MM.1S (cell line): ENCODE measurements at regions not wholly inside any gene's neighbourhood (a gene's known extent, or its start where the extent isn't known, plus 50 kb on each side); places are given as distances from the start of the nearest gene placed in this dataset.

Experiments
- DNase-seq: peaks from one replicate; pipeline ENCODE4 v3.0.0-alpha.2; 2015
- H2AFZ ChIP-seq: fragments of 300-600 bp; sonication (generic); 2 replicates; pipeline ENCODE4 v1.6.0; 2016; ENCODE audit warnings: antibody characterized with exemption, low read length
- H3F3A ChIP-seq: fragments of 300-600 bp; sonication (generic); 2 replicates; pipeline ENCODE4 v1.6.1; 2016; ENCODE audit warnings: mild to moderate bottlenecking, antibody characterized with exemption, low read length, moderate library complexity, mixed read lengths; ENCODE audit not compliant: insufficient read depth
- H3K27ac ChIP-seq: fragments of 300-600 bp; sonication (generic); 2 replicates; pipeline ENCODE4 v1.5.1; 2016; ENCODE audit warnings: mild to moderate bottlenecking, low read length
- H3K27me3 ChIP-seq: fragments of 300-600 bp; sonication (generic); replicated peaks from 2 replicates; pipeline ENCODE4 v1.6.0; 2016; ENCODE audit warnings: low read length; ENCODE audit not compliant: insufficient read depth
- H3K36me3 ChIP-seq: fragments of 300-600 bp; sonication (generic); replicated peaks from 2 replicates; pipeline ENCODE4 v1.6.1; 2016; ENCODE audit warnings: mild to moderate bottlenecking, low read length, mixed read lengths; ENCODE audit not compliant: insufficient read depth
- H3K4me1 ChIP-seq: fragments of 300-600 bp; sonication (generic); 2 replicates; pipeline ENCODE4 v1.6.1; 2016; ENCODE audit warnings: low read length, mixed read lengths
- H3K4me2 ChIP-seq: fragments of 300-600 bp; sonication (generic); 2 replicates; pipeline ENCODE4 v1.6.0; 2016; ENCODE audit warnings: low read depth, low read length
- H3K4me3 ChIP-seq: fragments of 300-600 bp; sonication (generic); 2 replicates; pipeline ENCODE4 v1.5.1; 2016; ENCODE audit warnings: low read length, mixed read lengths
- H3K79me2 ChIP-seq: fragments of 300-600 bp; sonication (generic); 2 replicates; pipeline ENCODE4 v1.6.1; 2016; ENCODE audit warnings: mixed run types, low read length, mixed read lengths
- H3K9ac ChIP-seq: fragments of 300-600 bp; sonication (generic); 2 replicates; pipeline ENCODE4 v1.6.1; 2016; ENCODE audit warnings: low read length, mixed read lengths
- H3K9me2 ChIP-seq: fragments of 300-600 bp; sonication (generic); replicated peaks from 2 replicates; pipeline ENCODE4 v1.6.1; 2016; ENCODE audit warnings: mild to moderate bottlenecking, low read length, mixed read lengths; ENCODE audit not compliant: insufficient read depth
- H3K9me3 ChIP-seq: fragments of 300-600 bp; sonication (generic); replicated peaks from 2 replicates; pipeline ENCODE4 v1.6.1; 2016; ENCODE audit warnings: mild to moderate bottlenecking, low read length, mixed read lengths; ENCODE audit not compliant: insufficient read depth
- H4K20me1 ChIP-seq: fragments of 300-600 bp; sonication (generic); 2 replicates; pipeline ENCODE4 v1.6.1; 2016; ENCODE audit warnings: mild to moderate bottlenecking, low read length, moderate library complexity, mixed read lengths; ENCODE audit not compliant: insufficient read depth
- EZH2 ChIP-seq: fragments of 300-600 bp; sonication (generic); optimal IDR thresholded peaks from 2 replicates; pipeline ENCODE3; 2017; ENCODE audit warnings: low read depth, mild to moderate bottlenecking, antibody characterized with exemption, low read length, mixed read lengths
- EZH2phosphoT487 ChIP-seq: fragments of 300-600 bp; sonication (generic); IDR thresholded peaks from 2 replicates; pipeline ENCODE4 v1.6.1; 2018; ENCODE audit warnings: antibody characterized with exemption, low read length
- TF ChIP-seq, protein P1 (sequence below): fragments of 300-600 bp; sonication (generic); IDR thresholded peaks from 2 replicates; pipeline ENCODE4 v1.5.1; 2016; ENCODE audit warnings: antibody characterized with exemption, low read length, mixed read lengths

DNA sequence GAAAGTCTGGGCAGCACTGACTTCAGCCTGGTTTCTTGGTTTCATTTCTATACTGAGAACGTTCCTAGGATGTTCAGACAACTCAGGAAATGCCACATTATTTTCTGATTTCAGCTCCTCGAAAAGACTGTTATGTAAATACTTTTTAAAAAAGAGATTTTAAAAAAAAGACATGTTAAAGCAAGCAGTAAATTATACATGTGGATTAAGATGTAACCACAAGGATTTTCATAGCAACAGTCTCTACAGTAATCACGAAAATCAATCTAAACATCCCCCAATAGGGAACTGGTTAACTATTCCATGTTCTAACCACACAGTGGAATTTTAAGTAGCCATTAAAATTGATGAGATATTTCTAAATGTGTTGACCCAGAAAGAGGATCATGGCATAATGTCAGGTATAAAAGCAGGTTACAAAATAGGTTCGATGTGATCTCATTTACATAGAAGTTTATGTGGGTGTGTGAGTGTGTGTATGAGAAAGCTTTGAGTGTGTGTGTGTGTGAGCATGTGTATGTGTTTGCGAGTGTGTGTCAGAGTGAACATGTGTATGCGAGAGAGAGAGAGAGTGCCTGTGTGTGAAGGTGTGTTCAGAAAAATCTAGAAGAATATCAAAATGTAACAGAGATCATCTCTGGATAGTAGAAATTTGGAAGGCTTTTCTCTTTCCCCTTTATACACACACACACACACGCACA, 63.0 kb upstream of the ERCC4 start:
- Histone ChIP-seq H3K4me1 (no peaks in the 10 kb centered on the region), H3K27me3 (no peaks in the 10 kb centered on the region), H3K9me3 (no peaks in the 10 kb centered on the region), H3K9ac (no peak overlapping the region), H3K4me3 (no peak overlapping the region), H3K36me3 (no peaks in the 10 kb centered on the region), H3K9me2 (no peaks in the 10 kb centered on the region), H3K79me2 (no peaks in the 10 kb centered on the region), H3F3A (no peaks in the 10 kb centered on the region), H4K20me1 (no peaks in the 10 kb centered on the region), H3K4me2 (no peak overlapping the region), H2AFZ (no peak overlapping the region), H3K27ac (no peak overlapping the region)
- DNase-seq, result no peak
- TF ChIP-seq, protein P1, sequence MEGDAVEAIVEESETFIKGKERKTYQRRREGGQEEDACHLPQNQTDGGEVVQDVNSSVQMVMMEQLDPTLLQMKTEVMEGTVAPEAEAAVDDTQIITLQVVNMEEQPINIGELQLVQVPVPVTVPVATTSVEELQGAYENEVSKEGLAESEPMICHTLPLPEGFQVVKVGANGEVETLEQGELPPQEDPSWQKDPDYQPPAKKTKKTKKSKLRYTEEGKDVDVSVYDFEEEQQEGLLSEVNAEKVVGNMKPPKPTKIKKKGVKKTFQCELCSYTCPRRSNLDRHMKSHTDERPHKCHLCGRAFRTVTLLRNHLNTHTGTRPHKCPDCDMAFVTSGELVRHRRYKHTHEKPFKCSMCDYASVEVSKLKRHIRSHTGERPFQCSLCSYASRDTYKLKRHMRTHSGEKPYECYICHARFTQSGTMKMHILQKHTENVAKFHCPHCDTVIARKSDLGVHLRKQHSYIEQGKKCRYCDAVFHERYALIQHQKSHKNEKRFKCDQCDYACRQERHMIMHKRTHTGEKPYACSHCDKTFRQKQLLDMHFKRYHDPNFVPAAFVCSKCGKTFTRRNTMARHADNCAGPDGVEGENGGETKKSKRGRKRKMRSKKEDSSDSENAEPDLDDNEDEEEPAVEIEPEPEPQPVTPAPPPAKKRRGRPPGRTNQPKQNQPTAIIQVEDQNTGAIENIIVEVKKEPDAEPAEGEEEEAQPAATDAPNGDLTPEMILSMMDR, result no peak
- no peak for TF ChIP-seq EZH2
- TF ChIP-seq EZH2phosphoT487, result no peak

DNA sequence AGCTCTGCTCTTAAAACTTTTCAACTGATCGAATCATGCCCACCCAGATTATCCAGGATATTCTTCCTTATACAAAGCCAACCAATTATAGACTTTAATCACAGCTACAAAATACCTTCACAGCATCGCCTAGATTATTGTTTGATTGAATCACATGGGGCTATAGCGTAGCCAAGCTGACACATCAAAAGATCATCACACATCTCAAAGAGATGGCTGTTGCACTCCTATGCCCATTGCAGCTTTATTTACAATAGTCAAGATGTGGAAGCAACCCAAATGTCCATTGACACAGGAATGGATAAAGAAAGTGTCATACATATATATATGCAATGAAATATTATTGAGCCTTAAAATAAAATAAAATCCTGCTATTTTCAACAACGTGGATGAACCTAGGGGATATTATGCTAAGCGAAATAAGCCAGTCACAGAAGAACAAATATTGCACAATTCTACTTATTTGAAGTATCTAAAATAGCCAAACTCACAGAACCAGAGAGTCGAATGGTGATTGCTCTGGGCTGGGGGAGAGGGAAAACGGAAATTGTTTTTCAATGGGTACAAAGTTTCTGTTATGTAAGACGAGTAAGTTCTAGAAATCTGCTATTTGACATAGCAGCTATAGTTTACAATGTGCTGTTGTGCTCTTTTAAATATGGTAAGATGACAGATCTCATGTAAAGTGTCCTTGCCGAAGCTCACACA, 60.9 kb upstream of the ERCC4 start:
- H3K4me2 ChIP-seq, result no peak overlapping the region
- H3K27ac ChIP-seq, result no peak overlapping the region
- no peak for DNase-seq
- H3K4me3 ChIP-seq, result no peak overlapping the region
- H3K9me2 ChIP-seq, result no peaks in the 10 kb centered on the region
- H4K20me1 ChIP-seq, result no peaks in the 10 kb centered on the region
- H3F3A ChIP-seq, result no peaks in the 10 kb centered on the region
- no peak overlapping the region for H3K9ac ChIP-seq
- no peaks in the 10 kb centered on the region for H3K9me3 ChIP-seq
- TF ChIP-seq, protein P1, result no peak
- TF ChIP-seq EZH2phosphoT487 (no peak), EZH2 (no peak)
- H3K27me3 ChIP-seq, result no peaks in the 10 kb centered on the region
- H3K79me2 ChIP-seq, result no peaks in the 10 kb centered on the region
- no peak overlapping the region for H2AFZ ChIP-seq
- H3K36me3 ChIP-seq, result no peaks in the 10 kb centered on the region
- H3K4me1 ChIP-seq, result no peaks in the 10 kb centered on the region

DNA sequence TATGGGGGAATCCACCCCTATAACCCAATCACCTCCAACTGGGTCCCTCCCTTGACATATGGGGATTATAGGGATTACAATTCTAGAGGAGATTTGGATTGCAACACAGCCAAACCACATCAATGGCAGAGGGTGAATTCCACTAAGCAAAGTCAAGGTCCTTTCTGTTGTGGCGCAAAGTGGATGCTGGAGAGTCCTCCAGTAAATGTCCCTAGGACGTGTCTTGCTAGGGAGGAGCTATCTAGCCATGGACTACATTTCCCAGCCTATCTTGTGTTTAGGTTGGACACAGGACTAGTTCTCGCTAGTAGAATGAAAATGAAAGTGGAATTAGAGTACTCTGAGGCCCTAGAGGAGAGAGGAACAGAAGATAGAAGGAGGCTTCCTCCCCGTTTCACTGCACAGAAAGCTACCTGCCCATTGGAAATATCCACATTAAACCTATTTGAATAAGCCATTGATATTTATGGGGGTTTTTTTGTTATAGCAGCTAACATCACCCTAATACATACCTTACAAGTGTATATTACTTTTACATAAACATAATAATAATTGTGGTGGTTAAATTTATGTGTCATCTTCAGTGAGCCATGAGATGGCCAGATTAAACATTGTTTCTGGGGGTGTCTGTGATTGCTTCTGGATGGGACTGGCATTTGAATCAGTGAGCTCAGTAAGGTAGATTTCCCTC, 56.7 kb upstream of the ERCC4 start:
- Histone ChIP-seq H3K4me3 (no peak overlapping the region), H3K27ac (no peak overlapping the region), H2AFZ (0 out of 2 replicates have a peak overlapping the region, but pooled peaks have one; percentile 7), H3K9ac (no peak overlapping the region), H3K4me2 (peak overlapping the region; percentile 41; the same call in 1 of the 2 replicates), H3F3A (no peaks in the 10 kb centered on the region), H3K79me2 (no peaks in the 10 kb centered on the region), H4K20me1 (no peaks in the 10 kb centered on the region), H3K27me3 (no peaks in the 10 kb centered on the region), H3K9me3 (no peaks in the 10 kb centered on the region), H3K36me3 (no peaks in the 10 kb centered on the region), H3K9me2 (no peaks in the 10 kb centered on the region), H3K4me1 (no peaks in the 10 kb centered on the region)
- peak; percentile 42 for DNase-seq
- TF ChIP-seq EZH2phosphoT487, result no peak
- no peak for TF ChIP-seq EZH2
